Stomach smooth muscle (tissue), 2 donors: ENCODE measurements at regions not wholly inside any gene's neighbourhood (a gene's known extent, or its start where the extent isn't known, plus 50 kb on each side); places are given as distances from the start of the nearest gene placed in this dataset.
"Not testable (repeated sequence)": the region's sequence is repeated elsewhere in the genome, so short reads cannot be mapped to it uniquely, and the experiment has no call there.

Source experiments
- H3K27ac ChIP-seq: one replicate; pipeline ENCODE4 v1.7.0; 2013; ENCODE audit warnings: mild to moderate bottlenecking, low read length, inconsistent platforms
- H3K27me3 ChIP-seq, 2 donors: one replicate each; pipeline ENCODE4 v1.7.0; 2013; ENCODE audit warnings: low read length in 2 of 2; ENCODE audit not compliant: insufficient read depth in 2 of 2, control insufficient read depth in 1 of 2
- H3K36me3 ChIP-seq, 2 donors: one replicate each; pipeline ENCODE4 v1.7.0; 2013; ENCODE audit warnings: low read length in 2 of 2; ENCODE audit not compliant: control insufficient read depth in 2 of 2, insufficient read depth in 2 of 2
- H3K4me1 ChIP-seq: one replicate; pipeline ENCODE4 v1.7.0; 2013; ENCODE audit warnings: low read length; ENCODE audit not compliant: control insufficient read depth, insufficient read depth
- H3K4me3 ChIP-seq, 2 donors: one replicate each; pipeline ENCODE4 v1.7.0; 2013; ENCODE audit warnings: low read length in 2 of 2
- H3K9ac ChIP-seq, 2 donors: one replicate each; pipeline ENCODE4 v1.7.0; 2013; ENCODE audit warnings: low read length in 2 of 2, mild to moderate bottlenecking in 1 of 2
- H3K9me3 ChIP-seq, 2 donors: one replicate each; pipeline ENCODE4 v1.7.0; 2013; ENCODE audit warnings: low read length in 2 of 2; ENCODE audit not compliant: control insufficient read depth in 2 of 2
- donor health status: healthy.
- donor health status: Pancreatic carcinoma.

GRCh38 chr9:94169968-94170367, 85.7 kb downstream of the PTPDC1 start:
- Histone ChIP-seq H3K27ac (no peak overlapping the region), H3K9ac (no peak overlapping the region), H3K4me1 (peaks cover 31% of the 10 kb centered on the region), H3K36me3 (peaks cover 0 to 4% of the 10 kb centered on the region in 2 donors), H3K4me3 (no peak overlapping the region), H3K9me3 (no peaks in the 10 kb centered on the region), H3K27me3 (no peaks in the 10 kb centered on the region)

- H3K4me1 ChIP-seq, result peaks cover 31% of the 10 kb centered on the region
- no peak overlapping the region for H3K9ac ChIP-seq
- H3K27me3 ChIP-seq, result no peaks in the 10 kb centered on the region
- no peak overlapping the region for H3K4me3 ChIP-seq
- no peaks in the 10 kb centered on the region for H3K9me3 ChIP-seq
- no peak overlapping the region for H3K27ac ChIP-seq
- H3K36me3 ChIP-seq, result peaks cover 9 to 14% of the 10 kb centered on the region in 2 donors
These were observed 85.5 kb upstream of the ZNF169 start for GRCh38 chr9:94173632-94174031.

GRCh38 chr9:94174164-94174563, 84.9 kb upstream of the ZNF169 start:
- Histone ChIP-seq H3K9ac (no peak overlapping the region), H3K4me1 (peaks cover 31% of the 10 kb centered on the region), H3K27ac (no peak overlapping the region), H3K4me3 (peak overlapping the region in 1 of 2 donors; percentile 7), H3K9me3 (no peaks in the 10 kb centered on the region), H3K36me3 (peaks cover 9 to 14% of the 10 kb centered on the region in 2 donors), H3K27me3 (no peaks in the 10 kb centered on the region)

GRCh38 chr9:94175669-94176068, 83.4 kb upstream of the ZNF169 start:
- no peaks in the 10 kb centered on the region for H3K9me3 ChIP-seq
- no peak overlapping the region for H3K4me3 ChIP-seq
- H3K36me3 ChIP-seq, result peaks cover 12 to 14% of the 10 kb centered on the region in 2 donors
- no peaks in the 10 kb centered on the region for H3K27me3 ChIP-seq
- H3K27ac ChIP-seq, result no peak overlapping the region
- peaks cover 25% of the 10 kb centered on the region for H3K4me1 ChIP-seq
- no peak overlapping the region for H3K9ac ChIP-seq

- no peaks in the 10 kb centered on the region for H3K27me3 ChIP-seq
- peaks cover 25% of the 10 kb centered on the region for H3K4me1 ChIP-seq
- no peaks in the 10 kb centered on the region for H3K9me3 ChIP-seq
- no peak overlapping the region for H3K9ac ChIP-seq
- no peak overlapping the region for H3K4me3 ChIP-seq
- H3K36me3 ChIP-seq, result peaks cover 12 to 14% of the 10 kb centered on the region in 2 donors
- H3K27ac ChIP-seq, result no peak overlapping the region
These were observed 82.5 kb upstream of the ZNF169 start for GRCh38 chr9:94176608-94177007.

GRCh38 chr9:94178927-94179326, 80.2 kb upstream of the ZNF169 start:
- H3K27ac ChIP-seq, result no peak overlapping the region
- no peak overlapping the region for H3K9ac ChIP-seq
- H3K27me3 ChIP-seq, result no peaks in the 10 kb centered on the region
- peaks cover 14% of the 10 kb centered on the region for H3K4me1 ChIP-seq
- H3K36me3 ChIP-seq, result peaks cover 18 to 20% of the 10 kb centered on the region in 2 donors
- no peaks in the 10 kb centered on the region for H3K9me3 ChIP-seq
- H3K4me3 ChIP-seq, result no peak overlapping the region

GRCh38 chr9:94181408-94182181, 77.5 kb upstream of the ZNF169 start:
- Histone ChIP-seq H3K4me3 (no peak overlapping the region), H3K36me3 (peaks cover 15 to 18% of the 10 kb centered on the region in 2 donors), H3K27me3 (no peaks in the 10 kb centered on the region), H3K9ac (no peak overlapping the region), H3K27ac (no peak overlapping the region), H3K9me3 (no peaks in the 10 kb centered on the region), H3K4me1 (peaks cover 4% of the 10 kb centered on the region)

GRCh38 chr9:94182532-94182931, 76.6 kb upstream of the ZNF169 start:
- Histone ChIP-seq H3K27me3 (no peaks in the 10 kb centered on the region), H3K27ac (no peak overlapping the region), H3K9ac (no peak overlapping the region), H3K9me3 (no peaks in the 10 kb centered on the region), H3K4me1 (peaks cover 4% of the 10 kb centered on the region), H3K36me3 (peaks cover 7 to 13% of the 10 kb centered on the region in 2 donors), H3K4me3 (no peak overlapping the region)

GRCh38 chr9:94183240-94183999, 75.7 kb upstream of the ZNF169 start:
- Histone ChIP-seq H3K27me3 (no peaks in the 10 kb centered on the region), H3K36me3 (peaks cover 7 to 11% of the 10 kb centered on the region in 2 donors), H3K4me3 (no peak overlapping the region), H3K9me3 (no peaks in the 10 kb centered on the region), H3K27ac (no peak overlapping the region), H3K4me1 (peaks cover 4% of the 10 kb centered on the region), H3K9ac (no peak overlapping the region)

GRCh38 chr9:94188246-94188645, 70.9 kb upstream of the ZNF169 start:
- H3K4me1 ChIP-seq, result no peaks in the 10 kb centered on the region
- H3K4me3 ChIP-seq, result no peak overlapping the region
- H3K9ac ChIP-seq, result no peak overlapping the region
- H3K27ac ChIP-seq, result no peak overlapping the region
- H3K36me3 ChIP-seq, result peaks cover 6% of the 10 kb centered on the region in 2 donors
- H3K9me3 ChIP-seq, result peaks cover 2 to 8% of the 10 kb centered on the region in 2 donors
- H3K27me3 ChIP-seq, result no peaks in the 10 kb centered on the region

DNA sequence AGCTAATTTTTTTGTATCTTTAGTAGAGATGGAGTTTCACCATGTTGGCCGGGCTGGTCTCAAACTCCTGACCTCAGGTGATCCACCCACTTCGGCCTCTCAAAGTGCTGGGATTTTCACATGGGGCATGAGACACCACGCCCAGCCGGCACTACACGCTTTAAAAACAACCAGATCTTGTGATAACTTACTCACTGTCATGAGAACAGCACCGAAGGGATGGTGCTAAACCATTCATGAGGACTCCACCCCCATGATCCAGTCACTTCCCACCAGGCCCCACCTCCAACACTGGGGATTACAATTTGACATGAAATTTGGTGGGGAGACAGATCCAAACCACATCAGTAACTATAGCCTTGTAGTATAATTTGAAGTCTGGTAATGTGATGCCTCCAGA, 67.4 kb upstream of the ZNF169 start:
- not testable (repeated sequence) for H3K9ac ChIP-seq, H3K4me1 ChIP-seq, H3K27ac ChIP-seq, H3K4me3 ChIP-seq, H3K36me3 ChIP-seq, H3K27me3 ChIP-seq
- H3K9me3 ChIP-seq, result peaks cover 3 to 14% of the 10 kb centered on the region in 2 donors
